SU-DHL-6 (cell line): ENCODE measurements at regions not wholly inside any gene's neighbourhood (a gene's known extent, or its start where the extent isn't known, plus 50 kb on each side); places are given as distances from the start of the nearest gene placed in this dataset.

Experiments
- H2AFZ ChIP-seq: fragments of 200-600 bp; sonication (generic); 2 replicates; pipeline ENCODE4 v1.6.1; 2014; ENCODE audit warnings: low read depth, mild to moderate bottlenecking, moderate library complexity, mixed read lengths, antibody characterized with exemption, low read length; ENCODE audit not compliant: severe bottlenecking
- H3F3A ChIP-seq: fragments of 200-600 bp; shearing (Covaris generic); 2 replicates; pipeline ENCODE4 v1.6.0; 2016; ENCODE audit warnings: antibody characterized with exemption, mild to moderate bottlenecking; ENCODE audit not compliant: insufficient read depth
- H3K27ac ChIP-seq: fragments of 200-600 bp; sonication (generic); 2 replicates; pipeline ENCODE4 v1.5.1; 2016; ENCODE audit warnings: low read depth, mild to moderate bottlenecking, low read length, moderate library complexity, mixed read lengths
- H3K27me3 ChIP-seq: fragments of 200-600 bp; sonication (generic), shearing (Covaris generic); 2 replicates; pipeline ENCODE4 v1.6.0; 2014; ENCODE audit warnings: mild to moderate bottlenecking, low read length
- H3K36me3 ChIP-seq: fragments of 200-600 bp; sonication (generic); 2 replicates; pipeline ENCODE4 v1.6.1; 2014; ENCODE audit warnings: mild to moderate bottlenecking, low read length, mixed read lengths
- H3K4me2 ChIP-seq: fragments of 300-600, 200-600 bp; shearing (Covaris generic), sonication (generic); 2 replicates; pipeline ENCODE4 v1.6.0; 2014; ENCODE audit warnings: low read length, low read depth, mild to moderate bottlenecking; ENCODE audit not compliant: poor library complexity, severe bottlenecking
- H3K4me3 ChIP-seq: fragments of 200-600 bp; sonication (generic); 2 replicates; pipeline ENCODE4 v1.5.1; 2014; ENCODE audit warnings: antibody characterized with exemption, low read length, mild to moderate bottlenecking, mixed read lengths; ENCODE audit not compliant: insufficient read depth, poor library complexity, severe bottlenecking
- H3K79me2 ChIP-seq: fragments of 200-600 bp; sonication (generic); 2 replicates; pipeline ENCODE4 v1.6.1; 2014; ENCODE audit warnings: mild to moderate bottlenecking, low read length, moderate library complexity; ENCODE audit not compliant: insufficient read depth
- H3K9ac ChIP-seq: fragments of 200-600 bp; sonication (generic); 2 replicates; pipeline ENCODE4 v1.7.0; 2014; ENCODE audit warnings: mild to moderate bottlenecking, low read length
- H3K9me2 ChIP-seq: fragments of 200-600 bp; sonication (generic); replicated peaks from 2 replicates; pipeline ENCODE4 v1.6.1; 2014; ENCODE audit warnings: low read length; ENCODE audit not compliant: insufficient read depth
- H3K9me3 ChIP-seq: fragments of 200-600 bp; sonication (generic); 2 replicates; pipeline ENCODE4 v1.6.1; 2014; ENCODE audit warnings: low read length, mixed read lengths; ENCODE audit not compliant: insufficient read depth
- H4K20me1 ChIP-seq: fragments of 200-600 bp; sonication (generic); 2 replicates; pipeline ENCODE4 v1.6.1; 2014; ENCODE audit warnings: low read depth, mild to moderate bottlenecking, antibody characterized with exemption, low read length, moderate library complexity, mixed read lengths
- CTCF ChIP-seq: fragments of 200-600 bp; sonication (generic); IDR thresholded peaks from one replicate; pipeline ENCODE4 v1.5.1; 2017; ENCODE audit warnings: antibody characterized with exemption, mild to moderate bottlenecking, low read length, moderate library complexity; ENCODE audit not compliant: insufficient read depth, poor library complexity, severe bottlenecking
- EZH2phosphoT487 ChIP-seq: fragments of 200-600 bp; sonication (generic), shearing (Covaris generic); conservative IDR thresholded peaks from 2 replicates; pipeline ENCODE4 v1.6.1; 2018; ENCODE audit warnings: mild to moderate bottlenecking, antibody characterized with exemption, low read length, moderate library complexity, mixed read lengths

- H3K27ac ChIP-seq, result no peak overlapping the region
- TF ChIP-seq CTCF (no peak), EZH2phosphoT487 (no peak)
- no peaks in the 10 kb centered on the region for H4K20me1 ChIP-seq
- no peak overlapping the region for H3K4me3 ChIP-seq
- H3K79me2 ChIP-seq, result no peaks in the 10 kb centered on the region
- H3K9me2 ChIP-seq, result no peaks in the 10 kb centered on the region
- no peak overlapping the region for H3K9ac ChIP-seq
- H3K27me3 ChIP-seq, result no peaks in the 10 kb centered on the region
- H3K9me3 ChIP-seq, result no peaks in the 10 kb centered on the region
- no peak overlapping the region for H3K4me2 ChIP-seq
- H2AFZ ChIP-seq, result no peak overlapping the region
- no peaks in the 10 kb centered on the region for H3F3A ChIP-seq
- no peaks in the 10 kb centered on the region for H3K36me3 ChIP-seq
Observed at GRCh38 chr11:91703042-91703441, 521.6 kb upstream of the FAT3 start.

DNA sequence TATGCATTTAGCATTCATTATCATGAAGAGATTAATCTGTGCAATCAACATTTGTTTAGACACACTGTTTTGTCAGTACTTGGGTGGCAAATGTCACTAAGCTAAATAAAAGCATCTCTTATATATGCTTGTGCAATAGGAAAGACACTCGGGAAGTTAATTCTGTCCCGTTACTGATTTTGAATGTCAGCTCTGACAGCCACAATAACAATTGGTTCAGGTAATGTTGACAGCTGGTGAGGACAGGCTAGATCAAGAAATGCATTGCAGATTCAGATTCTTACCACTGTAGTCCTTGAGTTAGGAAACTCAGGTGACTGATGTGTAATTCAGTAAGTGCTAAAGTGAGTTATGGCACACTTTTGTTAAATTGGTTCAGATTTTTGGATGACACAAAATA lies 523.8 kb upstream of the FAT3 start:
- no peak overlapping the region for H2AFZ ChIP-seq
- H3K9ac ChIP-seq, result no peak overlapping the region
- no peak overlapping the region for H3K27ac ChIP-seq
- H4K20me1 ChIP-seq, result no peaks in the 10 kb centered on the region
- no peaks in the 10 kb centered on the region for H3K27me3 ChIP-seq
- H3K36me3 ChIP-seq, result no peaks in the 10 kb centered on the region
- no peaks in the 10 kb centered on the region for H3K9me3 ChIP-seq
- TF ChIP-seq EZH2phosphoT487, result no peak
- no peak for TF ChIP-seq CTCF
- H3K4me3 ChIP-seq, result no peak overlapping the region
- no peaks in the 10 kb centered on the region for H3F3A ChIP-seq
- no peaks in the 10 kb centered on the region for H3K79me2 ChIP-seq
- H3K9me2 ChIP-seq, result no peaks in the 10 kb centered on the region
- H3K4me2 ChIP-seq, result no peak overlapping the region

GRCh38 chr11:91698845-91699244 lies 525.8 kb upstream of the FAT3 start:
- H3K36me3 ChIP-seq, result no peaks in the 10 kb centered on the region
- H3K79me2 ChIP-seq, result no peaks in the 10 kb centered on the region
- no peaks in the 10 kb centered on the region for H3K9me3 ChIP-seq
- no peak overlapping the region for H3K4me2 ChIP-seq
- no peak overlapping the region for H2AFZ ChIP-seq
- TF ChIP-seq CTCF (no peak), EZH2phosphoT487 (no peak)
- H3K4me3 ChIP-seq, result no peak overlapping the region
- no peaks in the 10 kb centered on the region for H3K27me3 ChIP-seq
- no peak overlapping the region for H3K27ac ChIP-seq
- H3F3A ChIP-seq, result no peaks in the 10 kb centered on the region
- H3K9ac ChIP-seq, result no peak overlapping the region
- no peaks in the 10 kb centered on the region for H4K20me1 ChIP-seq
- H3K9me2 ChIP-seq, result no peaks in the 10 kb centered on the region

- Histone ChIP-seq H3K36me3 (no peaks in the 10 kb centered on the region), H3K27ac (no peak overlapping the region), H3K4me3 (no peak overlapping the region)
Observed at GRCh38 chr11:91694331-91694730, 530.3 kb upstream of the FAT3 start.

More at GRCh38 chr11:91694331-91694730, 530.3 kb upstream of the FAT3 start:
- Histone ChIP-seq H3K4me2 (no peak overlapping the region), H3K9ac (no peak overlapping the region), H4K20me1 (no peaks in the 10 kb centered on the region), H3F3A (no peaks in the 10 kb centered on the region), H3K79me2 (no peaks in the 10 kb centered on the region), H3K27me3 (no peaks in the 10 kb centered on the region), H3K9me3 (no peaks in the 10 kb centered on the region), H3K9me2 (no peaks in the 10 kb centered on the region), H2AFZ (no peak overlapping the region)
- TF ChIP-seq EZH2phosphoT487 (no peak), CTCF (no peak)
